Smooth muscle cell (in vitro differentiated cells): ENCODE measurements at regions not wholly inside any gene's neighbourhood (a gene's known extent, or its start where the extent isn't known, plus 50 kb on each side); places are given as distances from the start of the nearest gene placed in this dataset.

Source experiments
- DNase-seq: peaks from one replicate; lab custom pipeline; 2025; ENCODE audit not compliant: unreplicated experiment; lab: John Stamatoyannopoulos, UW
- H2AFZ ChIP-seq: fragments of 200-600 bp; sonication (generic); 2 replicates; pipeline ENCODE4 v1.6.0; 2016; ENCODE audit warnings: antibody characterized with exemption, low read depth, mild to moderate bottlenecking
- H3F3A ChIP-seq: fragments of 200-600 bp; sonication (generic); 2 replicates; pipeline ENCODE4 v1.6.0; 2017; ENCODE audit warnings: antibody characterized with exemption, low read depth
- H3K27ac ChIP-seq: fragments of 200-600 bp; sonication (generic); 2 replicates; pipeline ENCODE4 v1.5.1; 2016; ENCODE audit warnings: low read depth, mild to moderate bottlenecking
- H3K27me3 ChIP-seq: fragments of 200-600 bp; sonication (generic); 2 replicates; pipeline ENCODE4 v1.6.1; 2016; ENCODE audit warnings: low read depth, mild to moderate bottlenecking
- H3K36me3 ChIP-seq: fragments of 200-600 bp; sonication (generic); 2 replicates; pipeline ENCODE4 v1.5.1; 2016; ENCODE audit warnings: low read depth
- H3K4me1 ChIP-seq: fragments of 200-600 bp; sonication (generic); 2 replicates; pipeline ENCODE4 v1.5.1; 2016; ENCODE audit warnings: low read depth
- H3K4me2 ChIP-seq: fragments of 200-600 bp; sonication (generic); 2 replicates; pipeline ENCODE4 v1.6.0; 2016; ENCODE audit warnings: mild to moderate bottlenecking
- H3K4me3 ChIP-seq: fragments of 200-600 bp; sonication (generic); 2 replicates; pipeline ENCODE4 v1.5.1; 2016; ENCODE audit warnings: mild to moderate bottlenecking
- H3K79me2 ChIP-seq: fragments of 200-600 bp; sonication (generic); 2 replicates; pipeline ENCODE4 v1.6.0; 2016; ENCODE audit warnings: low read depth, mild to moderate bottlenecking
- H3K9ac ChIP-seq: fragments of 200-600 bp; sonication (generic); 2 replicates; pipeline ENCODE4 v1.6.0; 2016; ENCODE audit warnings: low read depth
- H3K9me3 ChIP-seq: fragments of 200-600 bp; sonication (generic); replicated peaks from 2 replicates; pipeline ENCODE4 v1.5.1; 2016; ENCODE audit warnings: low read depth
- H4K20me1 ChIP-seq: fragments of 200-600 bp; sonication (generic); 2 replicates; pipeline ENCODE4 v1.6.0; 2016; ENCODE audit warnings: low read depth
- CTCF ChIP-seq: fragments of 200-600 bp; sonication (generic); IDR thresholded peaks from 2 replicates; pipeline ENCODE4 v1.5.1; 2017; ENCODE audit warnings: borderline replicate concordance, mild to moderate bottlenecking, antibody characterized with exemption; ENCODE audit not compliant: insufficient read depth, poor library complexity, severe bottlenecking
- WGBS: methylation state at CpG from one replicate; pipeline ENCODE4 v1.1.7; 2016; ENCODE audit warnings: low lambda C conversion rate; 5-methylcytosine and 5-hydroxymethylcytosine counted together

- H3K79me2 ChIP-seq, result no peaks in the 10 kb centered on the region
- H4K20me1 ChIP-seq, result no peaks in the 10 kb centered on the region
- H3K27ac ChIP-seq, result no peak overlapping the region
- no peak overlapping the region for H3K4me2 ChIP-seq
- no peaks in the 10 kb centered on the region for H3K27me3 ChIP-seq
- DNase-seq, result no peak
- H3K4me3 ChIP-seq, result no peak overlapping the region
- peaks cover 6% of the 10 kb centered on the region for H3F3A ChIP-seq
- H2AFZ ChIP-seq, result no peak overlapping the region
- H3K4me1 ChIP-seq, result no peaks in the 10 kb centered on the region
- H3K9me3 ChIP-seq, result no peaks in the 10 kb centered on the region
- H3K9ac ChIP-seq, result no peak overlapping the region
- no peak for TF ChIP-seq CTCF
- no peaks in the 10 kb centered on the region for H3K36me3 ChIP-seq
- 95% methylated on average over 4 of the region's 4 CpGs for whole genome bisulfite sequencing
Observed at GRCh38 chr4:156185514-156186055, 231.9 kb upstream of the CTSO start.

- 71% methylated on average over 1 of the region's 1 CpG for WGBS
- no peaks in the 10 kb centered on the region for H3K36me3 ChIP-seq
- H3K4me3 ChIP-seq, result no peak overlapping the region
- no peak for DNase-seq
- H3K9me3 ChIP-seq, result no peaks in the 10 kb centered on the region
- H2AFZ ChIP-seq, result peak overlapping the region; percentile 47
- peaks cover 3% of the 10 kb centered on the region for H3K4me1 ChIP-seq
- H3F3A ChIP-seq, result no peaks in the 10 kb centered on the region
- H3K79me2 ChIP-seq, result no peaks in the 10 kb centered on the region
- no peak for TF ChIP-seq CTCF
- H3K9ac ChIP-seq, result no peak overlapping the region
- no peak overlapping the region for H3K27ac ChIP-seq
- no peaks in the 10 kb centered on the region for H4K20me1 ChIP-seq
- H3K27me3 ChIP-seq, result no peaks in the 10 kb centered on the region
- H3K4me2 ChIP-seq, result no peak overlapping the region
Observed at GRCh38 chr4:156182269-156182668, 228.6 kb upstream of the CTSO start.

DNA sequence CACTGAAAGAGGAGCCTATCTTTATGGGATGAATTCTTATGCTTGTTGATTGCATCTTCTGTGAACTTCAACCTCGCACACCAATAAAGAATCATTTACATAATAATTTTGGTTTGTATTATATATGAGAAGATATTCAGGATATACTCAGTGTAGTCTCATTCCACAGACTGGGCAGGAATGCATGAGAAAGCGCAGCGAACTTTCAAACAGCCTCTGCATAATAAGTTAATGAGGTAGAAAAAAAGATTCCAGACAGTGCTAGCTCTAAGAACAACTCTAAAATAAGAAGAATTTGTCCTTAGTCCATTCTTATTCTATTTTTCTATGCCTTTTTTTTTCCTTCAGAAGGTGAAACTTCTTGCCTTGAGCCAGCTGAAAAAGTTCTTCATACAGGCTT is 224.3 kb upstream of the CTSO start:
- H3F3A ChIP-seq, result no peaks in the 10 kb centered on the region
- H3K79me2 ChIP-seq, result no peaks in the 10 kb centered on the region
- no peaks in the 10 kb centered on the region for H4K20me1 ChIP-seq
- peak overlapping the region; percentile 6 for H3K27ac ChIP-seq
- no peaks in the 10 kb centered on the region for H3K36me3 ChIP-seq
- DNase-seq, result no peak
- no peak overlapping the region for H3K9ac ChIP-seq
- H3K9me3 ChIP-seq, result no peaks in the 10 kb centered on the region
- no peak for TF ChIP-seq CTCF
- WGBS, result 60% methylated on average over 3 of the region's 3 CpGs
- peak overlapping the region; percentile 29 for H3K4me2 ChIP-seq
- H3K4me3 ChIP-seq, result no peak overlapping the region
- H3K4me1 ChIP-seq, result peaks cover 3% of the 10 kb centered on the region
- H3K27me3 ChIP-seq, result no peaks in the 10 kb centered on the region
- peak overlapping the region; percentile 75 for H2AFZ ChIP-seq

- no peaks in the 10 kb centered on the region for H3K27me3 ChIP-seq
- H3K27ac ChIP-seq, result no peak overlapping the region
- H3K36me3 ChIP-seq, result no peaks in the 10 kb centered on the region
- H2AFZ ChIP-seq, result peak overlapping the region; percentile 26
- H3K4me3 ChIP-seq, result no peak overlapping the region
- no peaks in the 10 kb centered on the region for H3F3A ChIP-seq
- no peak for TF ChIP-seq CTCF
- no peak for DNase-seq
- no peaks in the 10 kb centered on the region for H3K79me2 ChIP-seq
- H3K4me2 ChIP-seq, result no peak overlapping the region
- H4K20me1 ChIP-seq, result no peaks in the 10 kb centered on the region
- H3K9me3 ChIP-seq, result no peaks in the 10 kb centered on the region
- H3K4me1 ChIP-seq, result peaks cover 3% of the 10 kb centered on the region
- WGBS, result 57% methylated on average over 3 of the region's 3 CpGs
- H3K9ac ChIP-seq, result no peak overlapping the region
Observed at GRCh38 chr4:156176896-156177295, 223.2 kb upstream of the CTSO start.
